RWPE1 (cell line): ENCODE measurements at regions not wholly inside any gene's neighbourhood (a gene's known extent, or its start where the extent isn't known, plus 50 kb on each side); places are given as distances from the start of the nearest gene placed in this dataset.

ENCODE experiments used
- CTCF ChIA-PET: fragments of 350-600 bp; sonication (Branson Sonifier 250); formaldehyde crosslinking; extraction: SDS; loops from one replicate; lab custom pipeline; 2021; lab: Yijun Ruan, JAX
- POLR2A ChIA-PET: fragments of 400-600 bp; formaldehyde crosslinking; extraction: SDS; loops from one replicate; lab custom pipeline; 2020; ENCODE audit warnings: antibody characterized with exemption; ENCODE audit not compliant: low non-redundant PET; lab: Yijun Ruan, JAX
- DNase-seq: peaks from one replicate; pipeline ENCODE4 v3.0.0; 2012; ENCODE audit warnings: low spot score
- H3K27ac ChIP-seq: fragments of 450-650 bp; 2 replicates; pipeline ENCODE4 v1.5.1; 2017
- TF ChIP-seq, protein P1 (sequence below): fragments of 450-650 bp; conservative IDR thresholded peaks from 2 replicates; pipeline ENCODE4 v1.5.1; 2017; ENCODE audit warnings: low read depth, mild to moderate bottlenecking

DNA sequence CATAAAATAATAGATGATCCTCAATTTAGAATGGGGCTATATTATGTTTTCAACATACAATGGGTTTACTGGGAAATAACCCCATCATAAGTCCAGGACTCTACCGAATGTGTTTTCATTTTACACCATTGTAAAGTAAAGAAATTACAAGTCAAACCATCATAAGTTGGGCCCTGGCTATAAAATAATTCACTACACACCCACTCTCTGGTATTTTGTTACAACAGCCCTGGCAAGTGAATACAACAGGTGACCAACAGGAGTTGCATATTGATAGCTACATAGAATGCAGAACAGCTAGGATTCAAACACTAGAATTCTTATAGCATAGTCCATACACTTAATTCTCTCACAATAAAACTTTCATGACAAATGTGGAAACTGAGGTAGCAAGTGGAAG, 673.0 kb upstream of the CA10 start:
- CTCF ChIA-PET, result no interaction called here
- H3K27ac ChIP-seq, result no peak overlapping the region
- POLR2A ChIA-PET, result no interaction called here
- TF ChIP-seq, protein P1, sequence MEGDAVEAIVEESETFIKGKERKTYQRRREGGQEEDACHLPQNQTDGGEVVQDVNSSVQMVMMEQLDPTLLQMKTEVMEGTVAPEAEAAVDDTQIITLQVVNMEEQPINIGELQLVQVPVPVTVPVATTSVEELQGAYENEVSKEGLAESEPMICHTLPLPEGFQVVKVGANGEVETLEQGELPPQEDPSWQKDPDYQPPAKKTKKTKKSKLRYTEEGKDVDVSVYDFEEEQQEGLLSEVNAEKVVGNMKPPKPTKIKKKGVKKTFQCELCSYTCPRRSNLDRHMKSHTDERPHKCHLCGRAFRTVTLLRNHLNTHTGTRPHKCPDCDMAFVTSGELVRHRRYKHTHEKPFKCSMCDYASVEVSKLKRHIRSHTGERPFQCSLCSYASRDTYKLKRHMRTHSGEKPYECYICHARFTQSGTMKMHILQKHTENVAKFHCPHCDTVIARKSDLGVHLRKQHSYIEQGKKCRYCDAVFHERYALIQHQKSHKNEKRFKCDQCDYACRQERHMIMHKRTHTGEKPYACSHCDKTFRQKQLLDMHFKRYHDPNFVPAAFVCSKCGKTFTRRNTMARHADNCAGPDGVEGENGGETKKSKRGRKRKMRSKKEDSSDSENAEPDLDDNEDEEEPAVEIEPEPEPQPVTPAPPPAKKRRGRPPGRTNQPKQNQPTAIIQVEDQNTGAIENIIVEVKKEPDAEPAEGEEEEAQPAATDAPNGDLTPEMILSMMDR, result no peak
- no peak for DNase-seq

DNA sequence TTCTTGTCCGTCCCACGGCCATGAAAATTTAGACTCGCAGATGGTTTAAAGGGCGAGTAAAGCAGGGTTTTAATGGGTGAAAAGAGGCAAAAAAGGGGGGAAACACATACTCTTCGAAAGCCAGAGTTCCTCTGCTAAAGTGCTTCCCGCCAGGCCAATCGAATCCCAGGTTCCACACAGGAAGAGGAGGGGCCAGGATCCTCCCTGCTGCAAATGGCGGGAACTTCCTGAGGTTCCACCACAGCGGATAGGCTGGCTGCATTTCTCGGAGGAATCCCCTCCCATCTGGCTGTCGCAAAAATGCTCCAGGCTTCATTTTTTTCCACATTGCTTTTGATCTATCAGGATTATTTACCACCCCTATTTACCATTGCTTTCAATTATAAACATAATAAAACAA, 670.1 kb upstream of the CA10 start:
- DNase-seq, result no peak
- CTCF ChIA-PET, result no interaction called here
- H3K27ac ChIP-seq, result no peak overlapping the region
- POLR2A ChIA-PET, result no interaction called here
- TF ChIP-seq, protein P1, result no peak

DNA sequence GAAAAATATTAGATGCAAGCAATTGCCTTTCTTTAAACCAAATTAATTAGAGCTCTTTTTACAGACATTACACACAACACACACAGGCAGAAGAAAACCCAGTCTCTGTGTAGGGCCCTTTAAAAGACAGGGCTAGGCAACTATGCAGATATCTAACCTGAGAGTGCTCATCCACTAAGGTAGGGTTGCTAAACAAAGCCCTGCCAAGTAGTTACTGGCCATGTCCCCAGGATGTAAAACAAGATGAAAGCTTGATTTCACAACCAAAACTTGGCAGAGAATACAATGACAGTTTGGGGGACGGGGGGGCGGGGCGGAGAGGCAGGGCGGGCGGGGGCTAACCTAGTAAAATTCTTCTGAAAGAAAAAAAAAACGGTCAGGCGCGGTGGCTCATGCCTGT, 669.0 kb upstream of the CA10 start:
- TF ChIP-seq, protein P1, result no peak
- no peak for DNase-seq
- no peak overlapping the region for H3K27ac ChIP-seq
- POLR2A ChIA-PET, result no interaction called here
- CTCF ChIA-PET, result no interaction called here

DNA sequence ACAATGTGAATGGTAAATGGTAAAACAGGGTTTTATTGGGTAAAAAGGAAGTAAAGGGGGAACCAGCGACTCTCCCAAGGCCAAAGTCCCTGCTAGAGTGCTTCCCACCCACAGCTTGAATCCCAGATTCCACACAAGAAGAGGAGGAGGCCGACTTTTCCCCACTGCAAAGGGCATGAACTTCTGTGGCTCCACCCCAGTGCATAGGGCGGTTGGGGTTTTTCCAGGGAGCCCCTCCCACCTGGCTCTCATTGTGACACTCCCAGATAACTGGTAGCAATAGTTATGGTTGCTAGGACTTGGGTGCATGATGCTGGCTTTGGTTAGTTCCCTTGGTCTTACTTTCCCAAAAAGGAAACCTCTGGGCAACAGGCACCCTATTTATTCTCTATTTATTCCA, 666.0 kb upstream of the CA10 start:
- H3K27ac ChIP-seq, result no peak overlapping the region
- ChIA-PET CTCF (no interaction called here), POLR2A (no interaction called here)
- no peak for DNase-seq
- TF ChIP-seq, protein P1, result no peak

DNA sequence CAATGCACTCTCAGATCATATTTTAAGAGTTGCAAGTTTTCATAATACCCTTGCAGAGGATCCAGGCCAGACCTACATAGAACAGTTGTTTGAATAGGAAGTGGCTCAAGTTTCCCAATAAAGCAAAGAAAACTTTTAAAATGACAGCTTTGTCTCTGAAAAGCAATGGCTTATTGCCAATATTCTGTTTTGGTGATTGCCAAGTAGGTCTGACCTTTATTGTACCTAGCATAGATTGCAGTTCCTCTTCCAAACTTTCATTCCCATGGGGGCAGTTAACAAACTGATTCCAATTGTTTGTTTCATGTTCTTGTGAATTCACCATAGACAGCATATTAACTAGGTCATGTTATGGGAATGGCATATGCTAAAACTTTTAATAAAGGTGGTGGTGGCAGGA, 664.6 kb upstream of the CA10 start:
- CTCF ChIA-PET, result no interaction called here

DNA sequence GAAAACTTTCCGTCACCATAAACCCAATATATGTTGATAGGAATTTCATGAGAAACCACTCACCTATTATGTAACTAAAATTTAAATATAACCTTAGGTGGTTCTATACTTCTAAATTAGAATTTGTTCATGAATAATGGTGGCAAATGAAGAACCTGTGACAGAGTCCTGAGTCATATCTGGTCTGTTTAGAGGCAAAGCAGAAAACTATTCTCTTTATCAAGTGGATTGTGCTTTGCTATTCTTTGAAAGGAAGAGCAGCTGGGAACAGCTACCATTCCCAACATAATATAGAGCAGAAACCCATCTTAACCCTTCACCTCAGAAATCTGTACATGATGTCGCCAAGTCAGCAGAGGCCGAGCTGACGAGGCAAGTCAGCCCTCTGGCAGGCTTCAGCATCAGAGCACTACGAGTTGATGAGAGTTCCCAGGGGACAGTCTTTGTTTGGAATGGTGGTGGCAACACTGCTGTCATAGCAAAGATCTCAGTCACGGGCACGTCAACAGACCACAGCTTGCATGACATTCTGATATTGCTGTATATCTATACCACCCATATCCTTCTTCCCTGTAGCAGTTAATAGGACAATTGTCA, 631.9 kb upstream of the CA10 start:
- POLR2A ChIA-PET, result no interaction called here
- TF ChIP-seq, protein P1, result no peak
- no peak overlapping the region for H3K27ac ChIP-seq
- CTCF ChIA-PET, result no interaction called here
- no peak for DNase-seq

More for the DNA sequence above, 664.6 kb upstream of the CA10 start:
- H3K27ac ChIP-seq, result no peak overlapping the region
- TF ChIP-seq, protein P1, result no peak
- DNase-seq, result no peak
- POLR2A ChIA-PET, result no interaction called here
